Activated CD8-positive, alpha-beta T cell treated with anti-CD3 and anti-CD28 coated beads, Interleukin-2, amount 10 ng/mL, durations not matched to agents 7 days and 5 days (primary cell): ENCODE measurements at regions not wholly inside any gene's neighbourhood (a gene's known extent, or its start where the extent isn't known, plus 50 kb on each side); places are given as distances from the start of the nearest gene placed in this dataset.

Experiments used
- ATAC-seq: fragments of 150-1000 bp; cut with Tn5 transposase; one replicate; pipeline ENCODE4 v1.10.0; 2021; ENCODE audit warnings: moderate library complexity
- CTCF ChIA-PET: fragments of 350-600 bp; sonication (Branson Sonifier 250); formaldehyde crosslinking; loops from one replicate; lab custom pipeline; 2021; ENCODE audit warnings: antibody characterized with exemption; lab: Charles Lee
- POLR2A ChIA-PET: fragments of 350-600 bp; sonication (Branson Sonifier 250); formaldehyde crosslinking; loops from one replicate; lab custom pipeline; 2021; ENCODE audit warnings: antibody characterized with exemption; lab: Charles Lee
- DNase-seq: peaks from one replicate; pipeline ENCODE4 v3.0.0-alpha.2; 2020
- H3K27ac Mint-ChIP-seq: one replicate; pipeline ENCODE4 v1.8.0; 2021; ENCODE audit warnings: mild to moderate bottlenecking, mixed read lengths
- H3K27me3 Mint-ChIP-seq: one replicate; pipeline ENCODE4 v1.8.0; 2021; ENCODE audit warnings: low read depth, mixed read lengths
- H3K36me3 Mint-ChIP-seq: one replicate; pipeline ENCODE4 v1.8.0; 2021; ENCODE audit warnings: low read depth, mixed read lengths
- H3K4me1 Mint-ChIP-seq: one replicate; pipeline ENCODE4 v1.8.0; 2021; ENCODE audit warnings: low read depth, mixed read lengths
- H3K4me3 Mint-ChIP-seq: one replicate; pipeline ENCODE4 v1.8.0; 2021; ENCODE audit warnings: mild to moderate bottlenecking, mixed read lengths
- H3K9me3 Mint-ChIP-seq: one replicate; pipeline ENCODE4 v1.8.0; 2022; ENCODE audit warnings: mixed read lengths; ENCODE audit not compliant: insufficient read depth

GRCh38 chr18:73708591-73708990, 439.0 kb downstream of the FBXO15 start:
- ATAC-seq (no peak), DNase-seq (no peak)
- no peaks in the 10 kb centered on the region for H3K4me1 Mint-ChIP-seq
- ChIA-PET CTCF (no interaction called here), POLR2A (no interaction called here)
- no peaks in the 10 kb centered on the region for H3K36me3 Mint-ChIP-seq
- no peaks in the 10 kb centered on the region for H3K27me3 Mint-ChIP-seq
- no peaks in the 10 kb centered on the region for H3K9me3 Mint-ChIP-seq
- H3K27ac Mint-ChIP-seq: no peak overlapping the region
- H3K4me3 Mint-ChIP-seq: no peak overlapping the region

- H3K4me1 Mint-ChIP-seq: no peaks in the 10 kb centered on the region
- POLR2A ChIA-PET: no interaction called here
- DNase-seq: no peak
These were observed 440.6 kb downstream of the FBXO15 start for GRCh38 chr18:73707035-73707434.

GRCh38 chr18:73697353-73697752, 450.3 kb downstream of the FBXO15 start:
- CTCF ChIA-PET: no interaction called here
- H3K4me3 Mint-ChIP-seq: no peak overlapping the region

More at GRCh38 chr18:73707035-73707434, 440.6 kb downstream of the FBXO15 start:
- no peak overlapping the region for H3K27ac Mint-ChIP-seq
- no peaks in the 10 kb centered on the region for H3K27me3 Mint-ChIP-seq
- no peak for ATAC-seq
- CTCF ChIA-PET: no interaction called here
- H3K36me3 Mint-ChIP-seq: no peaks in the 10 kb centered on the region
- no peaks in the 10 kb centered on the region for H3K9me3 Mint-ChIP-seq
- H3K4me3 Mint-ChIP-seq: no peak overlapping the region

GRCh38 chr18:73696698-73697097, 450.9 kb downstream of the FBXO15 start:
- POLR2A ChIA-PET: no interaction called here
- no peak for ATAC-seq
- H3K9me3 Mint-ChIP-seq: no peaks in the 10 kb centered on the region
- no peak overlapping the region for H3K27ac Mint-ChIP-seq
- DNase-seq: no peak
- H3K4me3 Mint-ChIP-seq: no peak overlapping the region
- H3K36me3 Mint-ChIP-seq: no peaks in the 10 kb centered on the region
- H3K27me3 Mint-ChIP-seq: no peaks in the 10 kb centered on the region
- CTCF ChIA-PET: no interaction called here
- no peaks in the 10 kb centered on the region for H3K4me1 Mint-ChIP-seq

More at GRCh38 chr18:73697353-73697752, 450.3 kb downstream of the FBXO15 start:
- no peak overlapping the region for H3K27ac Mint-ChIP-seq
- no peaks in the 10 kb centered on the region for H3K36me3 Mint-ChIP-seq
- POLR2A ChIA-PET: no interaction called here
- ATAC-seq: no peak
- H3K9me3 Mint-ChIP-seq: no peaks in the 10 kb centered on the region
- no peaks in the 10 kb centered on the region for H3K27me3 Mint-ChIP-seq
- DNase-seq: no peak
- H3K4me1 Mint-ChIP-seq: no peaks in the 10 kb centered on the region

- ChIA-PET POLR2A (no interaction called here), CTCF (no interaction called here)
- Mint-ChIP-seq H3K27me3 (no peaks in the 10 kb centered on the region), H3K36me3 (no peaks in the 10 kb centered on the region), H3K4me3 (no peak overlapping the region), H3K9me3 (no peaks in the 10 kb centered on the region), H3K27ac (no peak overlapping the region), H3K4me1 (no peaks in the 10 kb centered on the region)
- ATAC-seq (no peak), DNase-seq (no peak)
These were observed 451.5 kb downstream of the FBXO15 start for GRCh38 chr18:73696171-73696570.

- Mint-ChIP-seq H3K27me3 (no peaks in the 10 kb centered on the region), H3K36me3 (no peaks in the 10 kb centered on the region), H3K4me3 (no peak overlapping the region), H3K27ac (no peak overlapping the region), H3K4me1 (no peaks in the 10 kb centered on the region), H3K9me3 (no peaks in the 10 kb centered on the region)
- DNase-seq (no peak), ATAC-seq (no peak)
- CTCF ChIA-PET: no interaction called here
- POLR2A ChIA-PET: no interaction called here
These were observed 454.5 kb downstream of the FBXO15 start for GRCh38 chr18:73693091-73693490.

GRCh38 chr18:73691624-73692023, 456.0 kb downstream of the FBXO15 start:
- CTCF ChIA-PET: no interaction called here
- Mint-ChIP-seq H3K4me1 (no peaks in the 10 kb centered on the region), H3K27me3 (no peaks in the 10 kb centered on the region), H3K27ac (no peak overlapping the region), H3K36me3 (no peaks in the 10 kb centered on the region), H3K4me3 (no peak overlapping the region), H3K9me3 (no peaks in the 10 kb centered on the region)
- POLR2A ChIA-PET: no interaction called here
- no peak for DNase-seq
- ATAC-seq: no peak

GRCh38 chr18:73691118-73691517, 456.5 kb downstream of the FBXO15 start:
- POLR2A ChIA-PET: no interaction called here
- no peak for DNase-seq
- ATAC-seq: no peak
- Mint-ChIP-seq H3K27me3 (no peaks in the 10 kb centered on the region), H3K27ac (no peak overlapping the region), H3K36me3 (no peaks in the 10 kb centered on the region), H3K9me3 (no peaks in the 10 kb centered on the region), H3K4me3 (no peak overlapping the region), H3K4me1 (no peaks in the 10 kb centered on the region)
- CTCF ChIA-PET: no interaction called here

- ChIA-PET POLR2A (no interaction called here), CTCF (no interaction called here)
- Mint-ChIP-seq H3K27me3 (no peaks in the 10 kb centered on the region), H3K36me3 (no peaks in the 10 kb centered on the region), H3K9me3 (no peaks in the 10 kb centered on the region), H3K4me3 (no peak overlapping the region), H3K27ac (no peak overlapping the region), H3K4me1 (no peaks in the 10 kb centered on the region)
- ATAC-seq (no peak), DNase-seq (no peak)
These were observed 457.4 kb downstream of the FBXO15 start for GRCh38 chr18:73690222-73690621.

GRCh38 chr18:73688851-73689711, 458.6 kb downstream of the FBXO15 start:
- Mint-ChIP-seq H3K27me3 (no peaks in the 10 kb centered on the region), H3K4me1 (no peaks in the 10 kb centered on the region), H3K27ac (no peak overlapping the region), H3K4me3 (no peak overlapping the region), H3K36me3 (no peaks in the 10 kb centered on the region), H3K9me3 (no peaks in the 10 kb centered on the region)
- POLR2A ChIA-PET: no interaction called here
- no peak for DNase-seq
- no peak for ATAC-seq
- CTCF ChIA-PET: no interaction called here

- Mint-ChIP-seq H3K4me1 (no peaks in the 10 kb centered on the region), H3K27me3 (no peaks in the 10 kb centered on the region), H3K36me3 (no peaks in the 10 kb centered on the region), H3K9me3 (no peaks in the 10 kb centered on the region), H3K27ac (no peak overlapping the region), H3K4me3 (no peak overlapping the region)
- no peak for DNase-seq
- no peak for ATAC-seq
- CTCF ChIA-PET: no interaction called here
- POLR2A ChIA-PET: interaction anchor here (0.5 kb wide), 1 partner anchor 8 kb away, joined by 3 read pairs; no protein-coding TSS in a partner anchor
These were observed 459.5 kb downstream of the FBXO15 start for GRCh38 chr18:73688161-73688560.

GRCh38 chr18:73684647-73685046, 463.0 kb downstream of the FBXO15 start:
- Mint-ChIP-seq H3K27ac (no peak overlapping the region), H3K36me3 (no peaks in the 10 kb centered on the region), H3K27me3 (no peaks in the 10 kb centered on the region), H3K9me3 (no peaks in the 10 kb centered on the region), H3K4me3 (no peak overlapping the region), H3K4me1 (peaks cover 7% of the 10 kb centered on the region)
- DNase-seq (no peak), ATAC-seq (no peak)
- ChIA-PET POLR2A (no interaction called here), CTCF (no interaction called here)
